CD14-positive monocyte (primary cell): ENCODE measurements at regions not wholly inside any gene's neighbourhood (a gene's known extent, or its start where the extent isn't known, plus 50 kb on each side); places are given as distances from the start of the nearest gene placed in this dataset.

Experiments used
- DNase-seq, 3 donors: peaks; one replicate each; pipeline ENCODE4 v3.0.0-alpha.2; 2011 to 2022
- H2AFZ ChIP-seq: 2 replicates; pipeline ENCODE4 v1.6.0; 2012; ENCODE audit warnings: mild to moderate bottlenecking, low read depth, low read length, inconsistent platforms; ENCODE audit not compliant: insufficient read depth, poor library complexity, severe bottlenecking
- H3K27ac ChIP-seq, 2 donors: 1 replicate in 1 of 2; 2 replicates in 1 of 2; pipeline ENCODE4 v1.5.1; 2012 to 2013; ENCODE audit warnings: low read length in 2 of 2, control low read depth in 1 of 2, inconsistent platforms in 1 of 2, low read depth in 1 of 2, mild to moderate bottlenecking in 1 of 2
- H3K27me3 ChIP-seq, 2 donors: one replicate each; pipeline versions ENCODE4 v1.6.0 to v1.6.1; 2011 to 2013; ENCODE audit warnings: low read length in 2 of 2; ENCODE audit not compliant: control insufficient read depth in 2 of 2, insufficient read depth in 2 of 2
- H3K36me3 ChIP-seq, 2 donors: replicated peaks in 1 of 2; 1 replicate in 1 of 2; 2 replicates in 1 of 2; pipeline versions ENCODE4 v1.5.1 to v1.6.1; 2012 to 2013; ENCODE audit warnings: low read length in 2 of 2, control low read depth in 1 of 2, inconsistent platforms in 1 of 2, mild to moderate bottlenecking in 1 of 2; ENCODE audit not compliant: insufficient read depth in 2 of 2, control insufficient read depth in 1 of 2
- H3K4me1 ChIP-seq, 2 donors: 1 replicate in 1 of 2; 2 replicates in 1 of 2; pipeline versions ENCODE4 v1.5.1 to v1.6.1; 2012 to 2013; ENCODE audit warnings: low read length in 2 of 2, control low read depth in 1 of 2, inconsistent platforms in 1 of 2, mild to moderate bottlenecking in 1 of 2, moderate library complexity in 1 of 2; ENCODE audit not compliant: insufficient read depth in 2 of 2, control insufficient read depth in 1 of 2
- H3K4me2 ChIP-seq: replicated peaks from 2 replicates; pipeline ENCODE3; 2012; ENCODE audit warnings: low read length, moderate library complexity, mild to moderate bottlenecking; ENCODE audit not compliant: poor library complexity, severe bottlenecking; ENCODE audit errors: extremely low read depth
- H3K4me3 ChIP-seq, 3 experiments: fragments of 200-600 bp in 1 of 3; sonication (generic) in 1 of 3; replicated peaks in 1 of 3; 1 replicate in 2 of 3; 2 replicates in 1 of 3; pipeline ENCODE4 v1.5.1; 2011 to 2013; ENCODE audit warnings: low read length in 3 of 3, mild to moderate bottlenecking in 3 of 3, control low read depth in 2 of 3, low read depth in 2 of 3, inconsistent platforms in 1 of 3, moderate library complexity in 1 of 3
- H3K79me2 ChIP-seq: 2 replicates; pipeline ENCODE4 v1.6.0; 2012; ENCODE audit warnings: mild to moderate bottlenecking, control low read depth, inconsistent platforms, low read length, moderate library complexity; ENCODE audit not compliant: insufficient read depth
- H3K9ac ChIP-seq: 2 replicates; pipeline ENCODE4 v1.6.0; 2017; ENCODE audit warnings: low read length, mild to moderate bottlenecking; ENCODE audit not compliant: insufficient read depth, poor library complexity, severe bottlenecking
- H3K9me3 ChIP-seq, 2 donors: replicated peaks in 1 of 2; 1 replicate in 1 of 2; 2 replicates in 1 of 2; pipeline versions ENCODE4 v1.5.1 to v1.6.1; 2012 to 2013; ENCODE audit warnings: low read length in 2 of 2, control low read depth in 1 of 2; ENCODE audit not compliant: control insufficient read depth in 1 of 2, insufficient read depth in 1 of 2
- H4K20me1 ChIP-seq: 2 replicates; pipeline ENCODE4 v1.6.0; 2012; ENCODE audit warnings: mild to moderate bottlenecking, low read length, control low read depth, moderate library complexity; ENCODE audit not compliant: insufficient read depth
- H3K27ac Mint-ChIP-seq, 7 donors: one replicate each; pipeline ENCODE4 v1.8.0; 2020; ENCODE audit warnings: mild to moderate bottlenecking in 7 of 7, mixed read lengths in 7 of 7, moderate library complexity in 6 of 7, inconsistent platforms in 2 of 7
- H3K27me3 Mint-ChIP-seq, 3 donors: one replicate each; pipeline ENCODE4 v1.8.0; 2021 to 2022; ENCODE audit warnings: low read depth in 3 of 3, mild to moderate bottlenecking in 3 of 3, mixed read lengths in 3 of 3, moderate library complexity in 3 of 3, inconsistent platforms in 1 of 3
- H3K36me3 Mint-ChIP-seq, 2 donors: one replicate each; pipeline ENCODE4 v1.8.0; 2020; ENCODE audit warnings: mixed read lengths in 2 of 2, inconsistent platforms in 1 of 2, mild to moderate bottlenecking in 1 of 2
- H3K4me1 Mint-ChIP-seq: one replicate; pipeline ENCODE4 v1.8.0; 2020; ENCODE audit warnings: mild to moderate bottlenecking, mixed read lengths
- H3K4me3 Mint-ChIP-seq, 2 donors: one replicate each; pipeline ENCODE4 v1.8.0; 2020; ENCODE audit warnings: mild to moderate bottlenecking in 2 of 2, mixed read lengths in 2 of 2, moderate library complexity in 1 of 2
- H3K9me3 Mint-ChIP-seq, 7 donors: one replicate each; pipeline ENCODE4 v1.8.0; 2020 to 2022; ENCODE audit warnings: mixed read lengths in 7 of 7, mild to moderate bottlenecking in 6 of 7, moderate library complexity in 6 of 7, inconsistent platforms in 2 of 7
- CTCF ChIP-seq: fragments of 200-600 bp; IDR thresholded peaks from one replicate; pipeline ENCODE4 v1.8.0; 2022; ENCODE audit warnings: antibody characterized with exemption, mild to moderate bottlenecking
- WGBS: methylation state at CpG from one replicate; pipeline ENCODE4 v1.1.5; 2013; ENCODE audit warnings: missing lambda C conversion rate; ENCODE audit not compliant: insufficient coverage; 5-methylcytosine and 5-hydroxymethylcytosine counted together
- intact Hi-C, 2 donors: fragments of 100-400 bp; cut with micrococcal nuclease; formaldehyde crosslinking; loops; one replicate each; pipeline versions ENCODE4 v1.15.0 to v1.15.1; 2023

- Histone ChIP-seq H3K4me3 (no peak overlapping the region), H3K4me1 (no peaks in the 10 kb centered on the region), H2AFZ (no peak overlapping the region), H3K9me3 (no peaks in the 10 kb centered on the region), H3K27me3 (no peaks in the 10 kb centered on the region), H4K20me1 (no peaks in the 10 kb centered on the region), H3K9ac (no peak overlapping the region), H3K4me2 (no peak overlapping the region), H3K27ac (no peak overlapping the region), H3K36me3 (no peaks in the 10 kb centered on the region), H3K79me2 (no peaks in the 10 kb centered on the region)
- no peak overlapping the region for H3K4me3 Mint-ChIP-seq
- no peak for TF ChIP-seq CTCF
- WGBS = 20% methylated on average over 3 of the region's 13 CpGs
- H3K27me3 Mint-ChIP-seq = peaks cover 2 to 11% (median 10%) of the 10 kb centered on the region in 3 donors
- H3K36me3 Mint-ChIP-seq = no peaks in the 10 kb centered on the region
- H3K27ac Mint-ChIP-seq = no peak overlapping the region
- no peaks in the 10 kb centered on the region for H3K4me1 Mint-ChIP-seq
- H3K9me3 Mint-ChIP-seq = peaks cover 0 to 3% (median 0%) of the 10 kb centered on the region in 7 donors
- intact Hi-C loops = no loop called here
- no peak for DNase-seq
These were observed 140.2 kb upstream of the ADAMTS18 start for GRCh38 chr16:77574867-77575624.

- peaks cover 0 to 3% (median 0%) of the 10 kb centered on the region in 7 donors for H3K9me3 Mint-ChIP-seq
- H3K79me2 ChIP-seq = no peaks in the 10 kb centered on the region
- no peaks in the 10 kb centered on the region for H4K20me1 ChIP-seq
- H3K27me3 ChIP-seq = no peaks in the 10 kb centered on the region
- H3K4me3 Mint-ChIP-seq = no peak overlapping the region
- no peaks in the 10 kb centered on the region for H3K9me3 ChIP-seq
- no peak overlapping the region for H3K27ac Mint-ChIP-seq
- WGBS = no CpG with 5 or more reads among the region's 3 CpGs
- H3K4me1 ChIP-seq = no peaks in the 10 kb centered on the region
- no peak overlapping the region for H3K9ac ChIP-seq
- no peaks in the 10 kb centered on the region for H3K36me3 Mint-ChIP-seq
- no peak for TF ChIP-seq CTCF
- H3K36me3 ChIP-seq = no peaks in the 10 kb centered on the region
- H3K4me3 ChIP-seq = no peak overlapping the region
- DNase-seq = no peak
- intact Hi-C loops = no loop called here
- H3K27ac ChIP-seq = no peak overlapping the region
- no peaks in the 10 kb centered on the region for H3K4me1 Mint-ChIP-seq
- H3K27me3 Mint-ChIP-seq = peaks cover 0 to 11% (median 11%) of the 10 kb centered on the region in 3 donors
- H2AFZ ChIP-seq = no peak overlapping the region
- H3K4me2 ChIP-seq = no peak overlapping the region
These were observed 142.9 kb upstream of the NUDT7 start for GRCh38 chr16:77579351-77579891.
